ENCODE measurements at regions not wholly inside any gene's neighbourhood (a gene's known extent, or its start where the extent isn't known, plus 50 kb on each side); places are given as distances from the start of the nearest gene placed in this dataset.

GRCh38 chr17:79203657-79204056, 129.0 kb downstream of the ENGASE start:
- DNase-seq (no peak), ATAC-seq (no peak)
- no peak overlapping the region for H3K27ac ChIP-seq (ENCODE audit: low read depth, low read length)
- H3K36me3 Mint-ChIP-seq: no peaks in the 10 kb centered on the region
- no peak overlapping the region for H3K4me3 ChIP-seq (ENCODE audit: low read length)
- H3K9me3 ChIP-seq (ENCODE audit: control insufficient read depth in 2 of 3, low read length in 3 of 3): no peaks in the 10 kb centered on the region
- peaks cover 3 to 45% (median 30%) of the 10 kb centered on the region in 5 donors for H3K27me3 Mint-ChIP-seq
- ChIA-PET POLR2A (no interaction called here), CTCF (no interaction called here)
- no peak overlapping the region for H3K27ac Mint-ChIP-seq
- no peaks in the 10 kb centered on the region for H3K27me3 ChIP-seq (ENCODE audit: control insufficient read depth in 2 of 2, insufficient read depth in 2 of 2, low read length in 2 of 2)
- intact Hi-C loops (cut with micrococcal nuclease): no loop called here
- no peaks in the 10 kb centered on the region for H3K36me3 ChIP-seq (ENCODE audit: control insufficient read depth in 2 of 3, insufficient read depth in 3 of 3, low read length in 3 of 3)
- H3K9me3 Mint-ChIP-seq: peaks cover 0 to 1% (median 0%) of the 10 kb centered on the region in 11 donors
- H3K4me3 Mint-ChIP-seq: no peak overlapping the region
- no peaks in the 10 kb centered on the region for H3K4me1 ChIP-seq (ENCODE audit: control insufficient read depth in 2 of 2, insufficient read depth in 2 of 2, low read length in 2 of 2)
- peaks cover 0 to 2% (median 0%) of the 10 kb centered on the region in 7 donors for H3K4me1 Mint-ChIP-seq

GRCh38 chr17:79203016-79203415, 128.4 kb downstream of the ENGASE start:
- no peak for ATAC-seq
- Mint-ChIP-seq H3K4me3 (no peak overlapping the region), H3K27ac (no peak overlapping the region), H3K27me3 (peaks cover 3 to 50% (median 29%) of the 10 kb centered on the region in 5 donors), H3K9me3 (peaks cover 0 to under 1% (median 0%) of the 10 kb centered on the region in 11 donors), H3K36me3 (no peaks in the 10 kb centered on the region), H3K4me1 (peaks cover 0 to 2% (median 0%) of the 10 kb centered on the region in 7 donors)
- Histone ChIP-seq H3K27me3 (ENCODE audit: control insufficient read depth in 2 of 2, insufficient read depth in 2 of 2, low read length in 2 of 2) (no peaks in the 10 kb centered on the region), H3K4me1 (ENCODE audit: control insufficient read depth in 2 of 2, insufficient read depth in 2 of 2, low read length in 2 of 2) (no peaks in the 10 kb centered on the region), H3K4me3 (ENCODE audit: low read length) (no peak overlapping the region), H3K36me3 (ENCODE audit: control insufficient read depth in 2 of 3, insufficient read depth in 3 of 3, low read length in 3 of 3) (no peaks in the 10 kb centered on the region), H3K9me3 (ENCODE audit: control insufficient read depth in 2 of 3, low read length in 3 of 3) (no peaks in the 10 kb centered on the region), H3K27ac (ENCODE audit: low read depth, low read length) (no peak overlapping the region)
- ChIA-PET CTCF (no interaction called here), POLR2A (no interaction called here)
- no peak for DNase-seq
- intact Hi-C loops (cut with micrococcal nuclease): no loop called here

GRCh38 chr17:79202480-79202879, 127.9 kb downstream of the ENGASE start:
- POLR2A ChIA-PET: no interaction called here

GRCh38 chr17:79201536-79202227, 127.1 kb downstream of the ENGASE start:
- Histone ChIP-seq H3K4me1 (ENCODE audit: control insufficient read depth in 2 of 2, insufficient read depth in 2 of 2, low read length in 2 of 2) (no peaks in the 10 kb centered on the region), H3K27me3 (ENCODE audit: control insufficient read depth in 2 of 2, insufficient read depth in 2 of 2, low read length in 2 of 2) (no peaks in the 10 kb centered on the region), H3K4me3 (ENCODE audit: low read length) (no peak overlapping the region), H3K27ac (ENCODE audit: low read depth, low read length) (no peak overlapping the region), H3K36me3 (ENCODE audit: control insufficient read depth in 2 of 3, insufficient read depth in 3 of 3, low read length in 3 of 3) (no peaks in the 10 kb centered on the region), H3K9me3 (ENCODE audit: control insufficient read depth in 2 of 3, low read length in 3 of 3) (no peaks in the 10 kb centered on the region)
- Mint-ChIP-seq H3K4me3 (no peak overlapping the region), H3K27ac (no peak overlapping the region), H3K27me3 (peaks cover 3 to 57% (median 31%) of the 10 kb centered on the region in 5 donors), H3K4me1 (no peaks in the 10 kb centered on the region), H3K9me3 (no peaks in the 10 kb centered on the region), H3K36me3 (no peaks in the 10 kb centered on the region)
- ChIA-PET POLR2A (no interaction called here), CTCF (no interaction called here)
- intact Hi-C loops (cut with micrococcal nuclease): loop anchor here in 1 of 2 donors (1.0 kb wide), 1 partner anchor 114 kb away; no protein-coding TSS in a partner anchor
- no peak for ATAC-seq
- DNase-seq: no peak

More at GRCh38 chr17:79202480-79202879, 127.9 kb downstream of the ENGASE start:
- Histone ChIP-seq H3K36me3 (ENCODE audit: control insufficient read depth in 2 of 3, insufficient read depth in 3 of 3, low read length in 3 of 3) (no peaks in the 10 kb centered on the region), H3K27ac (ENCODE audit: low read depth, low read length) (no peak overlapping the region), H3K4me1 (ENCODE audit: control insufficient read depth in 2 of 2, insufficient read depth in 2 of 2, low read length in 2 of 2) (no peaks in the 10 kb centered on the region), H3K4me3 (ENCODE audit: low read length) (no peak overlapping the region), H3K9me3 (ENCODE audit: control insufficient read depth in 2 of 3, low read length in 3 of 3) (no peaks in the 10 kb centered on the region), H3K27me3 (ENCODE audit: control insufficient read depth in 2 of 2, insufficient read depth in 2 of 2, low read length in 2 of 2) (no peaks in the 10 kb centered on the region)
- no peaks in the 10 kb centered on the region for H3K9me3 Mint-ChIP-seq
- H3K4me1 Mint-ChIP-seq: no peaks in the 10 kb centered on the region
- CTCF ChIA-PET: no interaction called here
- ATAC-seq (no peak), DNase-seq (no peak)
- H3K27me3 Mint-ChIP-seq: peaks cover 3 to 50% (median 29%) of the 10 kb centered on the region in 5 donors
- no peak overlapping the region for H3K27ac Mint-ChIP-seq
- intact Hi-C loops (cut with micrococcal nuclease): no loop called here
- no peak overlapping the region for H3K4me3 Mint-ChIP-seq
- H3K36me3 Mint-ChIP-seq: no peaks in the 10 kb centered on the region

- H3K4me1 ChIP-seq (ENCODE audit: control insufficient read depth in 2 of 2, insufficient read depth in 2 of 2, low read length in 2 of 2): no peaks in the 10 kb centered on the region
- no peaks in the 10 kb centered on the region for H3K9me3 Mint-ChIP-seq
- no peaks in the 10 kb centered on the region for H3K9me3 ChIP-seq (ENCODE audit: control insufficient read depth in 2 of 3, low read length in 3 of 3)
- DNase-seq (no peak), ATAC-seq (no peak)
- no peaks in the 10 kb centered on the region for H3K36me3 ChIP-seq (ENCODE audit: control insufficient read depth in 2 of 3, insufficient read depth in 3 of 3, low read length in 3 of 3)
- no peaks in the 10 kb centered on the region for H3K36me3 Mint-ChIP-seq
- peak overlapping the region in 1 of 9 donors; percentile 9 for H3K27ac Mint-ChIP-seq
- ChIA-PET POLR2A (no interaction called here), CTCF (no interaction called here)
- no peaks in the 10 kb centered on the region for H3K27me3 ChIP-seq (ENCODE audit: control insufficient read depth in 2 of 2, insufficient read depth in 2 of 2, low read length in 2 of 2)
- intact Hi-C loops (cut with micrococcal nuclease): loop anchor here in 1 of 2 donors (1.0 kb wide), 1 partner anchor 114 kb away; no protein-coding TSS in a partner anchor
- H3K27me3 Mint-ChIP-seq: peaks cover 3 to 62% (median 31%) of the 10 kb centered on the region in 5 donors
- no peak overlapping the region for H3K27ac ChIP-seq (ENCODE audit: low read depth, low read length)
- H3K4me1 Mint-ChIP-seq: no peaks in the 10 kb centered on the region
- H3K4me3 ChIP-seq (ENCODE audit: low read length): no peak overlapping the region
- H3K4me3 Mint-ChIP-seq: no peak overlapping the region
These were observed 126.5 kb downstream of the ENGASE start for GRCh38 chr17:79201119-79201518.

GRCh38 chr17:79196913-79197312, 122.3 kb downstream of the ENGASE start:
- H3K27me3 ChIP-seq (ENCODE audit: control insufficient read depth in 2 of 2, insufficient read depth in 2 of 2, low read length in 2 of 2): no peaks in the 10 kb centered on the region
- H3K27me3 Mint-ChIP-seq: peaks cover 16 to 61% (median 38%) of the 10 kb centered on the region in 5 donors
- H3K27ac Mint-ChIP-seq: no peak overlapping the region
- DNase-seq (no peak), ATAC-seq (no peak)
- H3K36me3 ChIP-seq (ENCODE audit: control insufficient read depth in 2 of 3, insufficient read depth in 3 of 3, low read length in 3 of 3): no peaks in the 10 kb centered on the region
- no peak overlapping the region for H3K4me3 Mint-ChIP-seq
- peaks cover 0 to 2% (median 0%) of the 10 kb centered on the region in 11 donors for H3K9me3 Mint-ChIP-seq
- no peak overlapping the region for H3K27ac ChIP-seq (ENCODE audit: low read depth, low read length)
- ChIA-PET CTCF (no interaction called here), POLR2A (no interaction called here)
- no peaks in the 10 kb centered on the region for H3K36me3 Mint-ChIP-seq
- H3K4me1 ChIP-seq (ENCODE audit: control insufficient read depth in 2 of 2, insufficient read depth in 2 of 2, low read length in 2 of 2): no peaks in the 10 kb centered on the region
- no peak overlapping the region for H3K4me3 ChIP-seq (ENCODE audit: low read length)
- H3K4me1 Mint-ChIP-seq: peaks cover 0 to 2% (median 0%) of the 10 kb centered on the region in 7 donors
- no peaks in the 10 kb centered on the region for H3K9me3 ChIP-seq (ENCODE audit: control insufficient read depth in 2 of 3, low read length in 3 of 3)
- intact Hi-C loops (cut with micrococcal nuclease): no loop called here

All from naive thymus-derived CD4-positive, alpha-beta T cell (primary cell).